ENCODE measurements at regions not wholly inside any gene's neighbourhood (a gene's known extent, or its start where the extent isn't known, plus 50 kb on each side); places are given as distances from the start of the nearest gene placed in this dataset.

DNA sequence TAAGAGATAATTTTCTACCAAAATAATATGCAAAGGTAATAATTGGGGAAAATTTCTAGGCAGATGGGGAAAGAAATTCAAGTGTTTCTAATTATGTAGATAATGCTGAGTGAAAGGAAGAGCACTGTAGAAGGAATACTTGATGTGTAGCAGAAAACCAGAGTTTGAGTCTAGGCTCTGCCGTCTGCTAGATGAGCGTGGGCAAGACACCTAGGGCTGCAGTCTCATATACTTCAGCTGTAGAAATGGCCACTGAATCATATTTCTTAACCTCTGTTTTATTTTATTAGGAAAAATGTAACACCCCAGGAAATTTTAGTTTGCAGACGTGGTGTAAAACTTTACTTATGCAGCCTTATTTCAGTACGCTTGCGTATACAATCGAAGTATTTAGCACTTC is 59.8 kb upstream of the SLC38A2 start:
- Histone ChIP-seq H3K27me3 (ENCODE audit: control insufficient read depth in 2 of 2, insufficient read depth in 2 of 2, low read length in 2 of 2) (no peaks in the 10 kb centered on the region), H2AFZ (ENCODE audit: insufficient read depth, low read depth, low read length, poor library complexity, severe bottlenecking) (no peak overlapping the region), H3K9ac (ENCODE audit: insufficient read depth, low read length, poor library complexity, severe bottlenecking) (no peak overlapping the region), H3K4me2 (replicated peaks; ENCODE audit: extremely low read depth, low read length, poor library complexity, severe bottlenecking) (no peak overlapping the region), H3K9me3 (replicated peaks in 1 of 2; ENCODE audit: control insufficient read depth in 1 of 2, insufficient read depth in 1 of 2, low read length in 2 of 2) (no peaks in the 10 kb centered on the region), H3K36me3 (replicated peaks in 1 of 2; ENCODE audit: control insufficient read depth in 1 of 2, insufficient read depth in 2 of 2, low read length in 2 of 2) (no peaks in the 10 kb centered on the region), H3K27ac (ENCODE audit: low read depth in 1 of 2, low read length in 2 of 2) (no peak overlapping the region), H4K20me1 (ENCODE audit: insufficient read depth, low read length) (no peaks in the 10 kb centered on the region), H3K4me3 (replicated peaks in 1 of 3; ENCODE audit: low read depth in 2 of 3, low read length in 3 of 3) (no peak overlapping the region), H3K79me2 (ENCODE audit: insufficient read depth, low read length) (no peaks in the 10 kb centered on the region), H3K4me1 (ENCODE audit: control insufficient read depth in 1 of 2, insufficient read depth in 2 of 2, low read length in 2 of 2) (peaks cover 18 to 19% of the 10 kb centered on the region in 2 donors)
- TF ChIP-seq, protein P1, sequence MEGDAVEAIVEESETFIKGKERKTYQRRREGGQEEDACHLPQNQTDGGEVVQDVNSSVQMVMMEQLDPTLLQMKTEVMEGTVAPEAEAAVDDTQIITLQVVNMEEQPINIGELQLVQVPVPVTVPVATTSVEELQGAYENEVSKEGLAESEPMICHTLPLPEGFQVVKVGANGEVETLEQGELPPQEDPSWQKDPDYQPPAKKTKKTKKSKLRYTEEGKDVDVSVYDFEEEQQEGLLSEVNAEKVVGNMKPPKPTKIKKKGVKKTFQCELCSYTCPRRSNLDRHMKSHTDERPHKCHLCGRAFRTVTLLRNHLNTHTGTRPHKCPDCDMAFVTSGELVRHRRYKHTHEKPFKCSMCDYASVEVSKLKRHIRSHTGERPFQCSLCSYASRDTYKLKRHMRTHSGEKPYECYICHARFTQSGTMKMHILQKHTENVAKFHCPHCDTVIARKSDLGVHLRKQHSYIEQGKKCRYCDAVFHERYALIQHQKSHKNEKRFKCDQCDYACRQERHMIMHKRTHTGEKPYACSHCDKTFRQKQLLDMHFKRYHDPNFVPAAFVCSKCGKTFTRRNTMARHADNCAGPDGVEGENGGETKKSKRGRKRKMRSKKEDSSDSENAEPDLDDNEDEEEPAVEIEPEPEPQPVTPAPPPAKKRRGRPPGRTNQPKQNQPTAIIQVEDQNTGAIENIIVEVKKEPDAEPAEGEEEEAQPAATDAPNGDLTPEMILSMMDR (IDR thresholded peaks at IDR 0.05), result no peak
- Mint-ChIP-seq H3K36me3 (no peaks in the 10 kb centered on the region), H3K27me3 (ENCODE audit: low read depth in 3 of 3) (peaks cover 0 to 2% (median 0%) of the 10 kb centered on the region in 3 donors), H3K4me1 (peaks cover 20% of the 10 kb centered on the region), H3K27ac (no peak overlapping the region), H3K4me3 (no peak overlapping the region), H3K9me3 (peaks cover 0 to 2% (median 0%) of the 10 kb centered on the region in 7 donors)
- intact Hi-C loops (cut with micrococcal nuclease), result no loop called here
- WGBS (ENCODE audit: insufficient coverage), result 92% methylated on average over 2 of the region's 6 CpGs
- DNase-seq, result no peak

DNA sequence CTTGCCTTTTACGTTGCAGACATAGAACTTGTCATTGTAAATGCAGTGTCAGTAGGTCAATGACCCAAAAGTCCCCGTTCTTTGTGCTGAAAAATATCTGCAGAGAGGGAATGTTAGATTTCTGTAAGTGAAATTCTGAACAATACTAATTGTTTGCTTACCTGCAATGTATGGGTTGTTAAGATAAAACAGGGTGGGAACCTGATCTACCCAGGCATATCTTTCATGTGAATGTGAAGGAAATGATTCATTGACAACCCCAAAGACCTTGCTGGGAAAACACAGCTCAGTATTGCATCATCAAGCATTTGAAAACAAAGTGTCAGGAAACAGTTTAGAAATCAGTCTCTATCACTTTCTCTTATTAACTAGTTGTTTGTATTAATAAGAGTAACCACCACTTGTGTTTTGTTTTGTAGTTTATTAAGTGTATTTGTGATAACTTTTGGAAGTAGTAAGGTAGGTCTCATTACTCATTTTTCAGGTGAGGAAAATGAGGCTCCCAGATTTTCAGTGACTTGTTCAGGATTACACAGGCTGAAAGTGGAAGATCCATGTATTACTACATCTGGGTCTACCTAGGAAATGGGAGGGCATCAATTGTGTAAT is 57.9 kb upstream of the SLC38A2 start:
- Histone ChIP-seq H2AFZ (ENCODE audit: insufficient read depth, low read depth, low read length, poor library complexity, severe bottlenecking) (no peak overlapping the region), H3K27ac (ENCODE audit: low read depth in 1 of 2, low read length in 2 of 2) (peak overlapping the region in 1 of 2 donors; percentile 67), H3K9ac (ENCODE audit: insufficient read depth, low read length, poor library complexity, severe bottlenecking) (peak overlapping the region; percentile 35), H3K36me3 (replicated peaks in 1 of 2; ENCODE audit: control insufficient read depth in 1 of 2, insufficient read depth in 2 of 2, low read length in 2 of 2) (no peaks in the 10 kb centered on the region), H3K4me3 (replicated peaks in 1 of 3; ENCODE audit: low read depth in 2 of 3, low read length in 3 of 3) (peak overlapping the region in 2 of 3 experiments; percentile 30 to 52), H3K79me2 (ENCODE audit: insufficient read depth, low read length) (no peaks in the 10 kb centered on the region), H3K27me3 (ENCODE audit: control insufficient read depth in 2 of 2, insufficient read depth in 2 of 2, low read length in 2 of 2) (no peaks in the 10 kb centered on the region), H3K9me3 (replicated peaks in 1 of 2; ENCODE audit: control insufficient read depth in 1 of 2, insufficient read depth in 1 of 2, low read length in 2 of 2) (peaks cover 0 to 9% of the 10 kb centered on the region in 2 donors), H4K20me1 (ENCODE audit: insufficient read depth, low read length) (no peaks in the 10 kb centered on the region), H3K4me2 (replicated peaks; ENCODE audit: extremely low read depth, low read length, poor library complexity, severe bottlenecking) (peak overlapping the region; percentile 48), H3K4me1 (ENCODE audit: control insufficient read depth in 1 of 2, insufficient read depth in 2 of 2, low read length in 2 of 2) (peaks cover 18 to 19% of the 10 kb centered on the region in 2 donors)
- WGBS (ENCODE audit: insufficient coverage), result 60% methylated on average over 1 of the region's 2 CpGs
- Mint-ChIP-seq H3K27ac (peak overlapping the region; percentile 47 to 79 (median 61)), H3K4me3 (peak overlapping the region in 1 of 2 donors; percentile 75), H3K27me3 (ENCODE audit: low read depth in 3 of 3) (peaks cover 0 to 2% (median 0%) of the 10 kb centered on the region in 3 donors), H3K4me1 (peaks cover 26% of the 10 kb centered on the region), H3K9me3 (peaks cover 0 to 14% (median 4%) of the 10 kb centered on the region in 7 donors), H3K36me3 (no peaks in the 10 kb centered on the region)
- intact Hi-C loops (cut with micrococcal nuclease), result no loop called here
- TF ChIP-seq, protein P1 (IDR thresholded peaks at IDR 0.05), result no peak
- peak; percentile 58 to 86 (median 79) for DNase-seq

All from CD14-positive monocyte (primary cell).